ENCODE measurements at regions not wholly inside any gene's neighbourhood (a gene's known extent, or its start where the extent isn't known, plus 50 kb on each side); places are given as distances from the start of the nearest gene placed in this dataset.

GRCh38 chr4:126318376-126318775, 1003.6 kb downstream of the FAT4 start:
- no peak overlapping the region for H3K4me3 ChIP-seq
- H3K27me3 ChIP-seq = no peaks in the 10 kb centered on the region
- no peak for TF ChIP-seq EP300 (IDR thresholded peaks at IDR 0.05)
- TF ChIP-seq POLR2AphosphoS5 (IDR thresholded peaks at IDR 0.05) = no peak
- no peak for TF ChIP-seq POLR2A (IDR thresholded peaks at IDR 0.05)
- TF ChIP-seq CTCF (IDR thresholded peaks at IDR 0.05) = no peak
- intact Hi-C loops (cut with DNase I) = no loop called here
- H3K9me3 ChIP-seq = no peaks in the 10 kb centered on the region
- WGBS, 2 donors = 52 to 68% methylated on average over 3 of the region's 3 CpGs
- no peaks in the 10 kb centered on the region for H3K36me3 ChIP-seq
- DNase-seq = no peak
- H3K4me1 ChIP-seq = no peaks in the 10 kb centered on the region
- no peak overlapping the region for H3K27ac ChIP-seq

GRCh38 chr4:126328914-126329313, 1014.2 kb downstream of the FAT4 start:
- no peak overlapping the region for H3K4me3 ChIP-seq
- H3K27me3 ChIP-seq = no peaks in the 10 kb centered on the region
- H3K9me3 ChIP-seq = no peaks in the 10 kb centered on the region
- intact Hi-C loops (cut with DNase I) = no loop called here
- H3K27ac ChIP-seq = no peak overlapping the region
- no peaks in the 10 kb centered on the region for H3K36me3 ChIP-seq
- no peaks in the 10 kb centered on the region for H3K4me1 ChIP-seq
- TF ChIP-seq POLR2A (IDR thresholded peaks at IDR 0.05) = no peak
- no peak for TF ChIP-seq CTCF (IDR thresholded peaks at IDR 0.05)
- no peak for TF ChIP-seq POLR2AphosphoS5 (IDR thresholded peaks at IDR 0.05)
- TF ChIP-seq EP300 (IDR thresholded peaks at IDR 0.05) = no peak
- no peak for DNase-seq

GRCh38 chr4:126338548-126338947, 1023.8 kb downstream of the FAT4 start:
- Histone ChIP-seq H3K9me3 (no peaks in the 10 kb centered on the region), H3K27me3 (no peaks in the 10 kb centered on the region), H3K4me1 (no peaks in the 10 kb centered on the region), H3K36me3 (no peaks in the 10 kb centered on the region), H3K4me3 (no peak overlapping the region), H3K27ac (no peak overlapping the region)
- 77 to 87% methylated on average over 2 of the region's 2 CpGs for WGBS, 2 donors
- DNase-seq = no peak
- intact Hi-C loops (cut with DNase I) = no loop called here
- TF ChIP-seq POLR2A (IDR thresholded peaks at IDR 0.05) (no peak), EP300 (IDR thresholded peaks at IDR 0.05) (no peak), CTCF (IDR thresholded peaks at IDR 0.05) (no peak), POLR2AphosphoS5 (IDR thresholded peaks at IDR 0.05) (no peak)

- intact Hi-C loops (cut with DNase I) = no loop called here
- no peaks in the 10 kb centered on the region for H3K9me3 ChIP-seq
- H3K4me3 ChIP-seq = no peak overlapping the region
- H3K4me1 ChIP-seq = no peaks in the 10 kb centered on the region
- no peak for TF ChIP-seq EP300 (IDR thresholded peaks at IDR 0.05)
- TF ChIP-seq POLR2AphosphoS5 (IDR thresholded peaks at IDR 0.05) = no peak
- no peak for TF ChIP-seq POLR2A (IDR thresholded peaks at IDR 0.05)
- no peak for TF ChIP-seq CTCF (IDR thresholded peaks at IDR 0.05)
- no peaks in the 10 kb centered on the region for H3K36me3 ChIP-seq
- no peak for DNase-seq
- WGBS, 2 donors = 69 to 83% methylated on average over 1 of the region's 1 CpG
- H3K27ac ChIP-seq = no peak overlapping the region
- H3K27me3 ChIP-seq = no peaks in the 10 kb centered on the region
Observed at GRCh38 chr4:126341927-126342326, 1027.2 kb downstream of the FAT4 start.

GRCh38 chr4:126344472-126344871, 1029.7 kb downstream of the FAT4 start:
- Histone ChIP-seq H3K27me3 (no peaks in the 10 kb centered on the region), H3K27ac (no peak overlapping the region), H3K4me3 (no peak overlapping the region), H3K36me3 (no peaks in the 10 kb centered on the region), H3K4me1 (no peaks in the 10 kb centered on the region), H3K9me3 (no peaks in the 10 kb centered on the region)
- WGBS, 2 donors = 79 to 89% methylated on average over 6 of the region's 6 CpGs
- no peak for TF ChIP-seq EP300 (IDR thresholded peaks at IDR 0.05)
- no peak for TF ChIP-seq CTCF (IDR thresholded peaks at IDR 0.05)
- TF ChIP-seq POLR2A (IDR thresholded peaks at IDR 0.05) = no peak
- TF ChIP-seq POLR2AphosphoS5 (IDR thresholded peaks at IDR 0.05) = no peak
- DNase-seq = no peak
- intact Hi-C loops (cut with DNase I) = no loop called here
